ENCODE measurements at regions not wholly inside any gene's neighbourhood (a gene's known extent, or its start where the extent isn't known, plus 50 kb on each side); places are given as distances from the start of the nearest gene placed in this dataset.
"Not testable (repeated sequence)": the region's sequence is repeated elsewhere in the genome, so short reads cannot be mapped to it uniquely, and the experiment has no call there.

DNA sequence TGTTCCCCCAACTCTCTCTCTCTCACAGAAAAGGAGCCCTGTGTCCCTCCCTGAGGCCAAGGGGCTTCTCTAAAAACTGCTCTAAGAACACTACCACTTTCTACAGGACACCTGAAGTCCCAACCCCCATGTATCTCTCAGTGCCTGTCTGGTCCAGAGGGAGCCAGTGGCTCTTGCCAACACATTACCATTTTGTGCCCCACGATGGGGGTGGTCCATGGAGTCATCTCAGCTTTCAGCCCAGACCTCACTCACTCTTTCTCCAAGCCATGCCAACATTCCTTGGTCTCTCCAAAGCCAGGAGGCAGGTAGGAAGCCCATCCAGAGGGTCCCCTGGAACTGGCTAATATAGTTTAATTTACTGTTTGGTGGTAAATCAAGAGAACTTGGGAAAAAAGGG lies 962.1 kb upstream of the DEFB115 start:
- intact Hi-C loops (cut with micrococcal nuclease), result not testable (repeated sequence)

- intact Hi-C loops (cut with micrococcal nuclease), result not testable (repeated sequence)
Measured at GRCh38 chr20:30295967-30296366, 961.5 kb upstream of the DEFB115 start.

DNA sequence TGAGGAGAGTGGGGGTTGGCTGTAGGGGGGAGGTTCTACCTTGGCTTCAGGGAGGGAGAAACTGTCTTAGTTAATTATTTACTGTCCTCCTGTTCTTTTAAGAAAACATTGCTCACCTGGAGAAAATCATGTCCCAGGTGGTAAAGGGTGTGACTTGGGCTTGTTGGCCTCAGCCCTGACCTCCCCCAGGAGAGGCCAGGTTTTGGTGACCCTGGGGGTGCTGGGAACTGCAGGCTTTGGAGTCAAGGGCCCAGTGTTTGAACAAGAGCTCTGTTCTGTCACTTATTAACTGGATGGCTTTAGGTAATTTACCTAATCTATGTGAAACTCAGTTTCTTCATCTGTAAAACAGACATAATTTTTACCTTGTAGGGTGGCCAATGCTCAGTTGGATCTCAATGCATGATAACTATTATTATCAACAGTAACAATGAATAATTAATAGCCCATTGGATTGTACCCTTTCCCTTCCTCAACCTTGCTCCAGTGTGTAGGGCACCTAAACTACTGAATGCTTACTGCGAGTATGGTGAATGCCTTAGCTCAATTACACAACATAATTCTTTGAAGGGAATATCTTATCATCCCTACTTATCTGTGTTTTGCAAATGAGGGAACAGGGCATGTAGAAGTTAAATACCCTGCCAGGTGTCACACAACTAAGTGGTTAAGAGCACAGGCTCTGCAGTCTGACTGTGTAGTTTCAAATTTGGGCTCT lies 959.4 kb upstream of the DEFB115 start:
- intact Hi-C loops (cut with micrococcal nuclease), result not testable (repeated sequence)

- intact Hi-C loops (cut with micrococcal nuclease), result not testable (repeated sequence)
Measured at GRCh38 chr20:30300220-30300642, 957.2 kb upstream of the DEFB115 start.

- intact Hi-C loops (cut with micrococcal nuclease), result not testable (repeated sequence)
Measured at GRCh38 chr20:30302786-30303185, 954.7 kb upstream of the DEFB115 start.

DNA sequence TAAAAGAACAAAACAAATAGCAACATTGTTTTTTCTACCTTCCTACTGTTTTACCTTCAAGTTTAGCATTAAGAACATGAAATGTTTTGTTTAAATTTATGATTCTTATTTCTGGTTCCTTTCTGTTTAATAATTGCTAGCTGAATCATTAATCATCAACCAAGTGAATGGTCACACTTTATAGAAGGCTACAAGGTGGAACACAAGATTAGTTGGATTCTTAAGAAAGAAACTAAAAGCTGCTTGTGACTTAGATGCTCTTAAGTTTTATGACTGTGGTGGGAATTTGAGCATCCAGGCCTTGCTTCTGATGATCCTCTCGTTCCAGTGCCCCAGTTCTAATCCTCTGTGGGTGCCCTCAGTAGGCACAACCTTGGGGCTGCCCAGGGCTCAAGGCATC lies 947.5 kb upstream of the DEFB115 start:
- intact Hi-C loops (cut with micrococcal nuclease), result not testable (repeated sequence)

GRCh38 chr20:30310385-30310784 lies 947.1 kb upstream of the DEFB115 start:
- intact Hi-C loops (cut with micrococcal nuclease), result not testable (repeated sequence)

GRCh38 chr20:30312220-30312619 lies 945.2 kb upstream of the DEFB115 start:
- intact Hi-C loops (cut with micrococcal nuclease), result not testable (repeated sequence)

DNA sequence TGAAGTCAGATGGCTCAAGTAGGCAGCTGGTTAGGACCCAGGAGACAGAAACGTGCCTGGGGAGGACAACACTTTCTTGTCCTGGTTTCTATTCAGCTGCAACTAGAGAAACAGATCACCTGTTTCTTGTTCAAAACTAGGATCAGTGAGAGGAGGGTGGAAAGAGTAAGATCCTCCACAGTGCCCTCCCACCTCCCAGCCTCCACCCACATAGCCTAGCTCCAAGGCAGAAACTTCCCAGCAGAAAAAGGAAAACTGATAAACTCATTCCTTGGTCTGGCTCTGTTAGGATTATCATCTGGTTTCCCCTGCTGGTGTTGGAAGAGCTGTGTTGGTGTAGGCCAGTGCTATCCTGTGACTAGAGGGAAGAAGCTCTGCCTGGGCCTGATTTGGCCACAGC lies 943.8 kb upstream of the DEFB115 start:
- intact Hi-C loops (cut with micrococcal nuclease), result not testable (repeated sequence)

DNA sequence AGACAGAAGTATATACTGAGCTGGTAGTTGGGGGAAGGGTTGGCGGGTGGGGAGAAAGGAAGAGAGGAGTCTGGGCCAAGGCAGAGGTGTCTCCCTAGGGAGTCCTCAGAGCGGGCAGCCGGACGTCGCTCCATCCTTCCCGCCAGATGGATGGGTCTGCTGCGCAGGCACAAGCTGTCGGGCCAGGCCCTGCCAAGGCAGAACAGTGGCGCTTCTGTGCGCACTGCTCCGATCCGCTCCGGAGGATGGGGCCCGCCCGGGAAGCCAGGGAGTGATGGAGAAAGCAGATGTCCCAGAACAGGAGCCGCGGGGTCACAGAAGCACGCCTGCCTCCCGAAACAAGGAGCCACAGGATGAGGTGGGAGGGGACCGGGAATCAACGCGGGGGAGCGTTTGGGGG lies 941.4 kb upstream of the DEFB115 start:
- intact Hi-C loops (cut with micrococcal nuclease), result not testable (repeated sequence)

DNA sequence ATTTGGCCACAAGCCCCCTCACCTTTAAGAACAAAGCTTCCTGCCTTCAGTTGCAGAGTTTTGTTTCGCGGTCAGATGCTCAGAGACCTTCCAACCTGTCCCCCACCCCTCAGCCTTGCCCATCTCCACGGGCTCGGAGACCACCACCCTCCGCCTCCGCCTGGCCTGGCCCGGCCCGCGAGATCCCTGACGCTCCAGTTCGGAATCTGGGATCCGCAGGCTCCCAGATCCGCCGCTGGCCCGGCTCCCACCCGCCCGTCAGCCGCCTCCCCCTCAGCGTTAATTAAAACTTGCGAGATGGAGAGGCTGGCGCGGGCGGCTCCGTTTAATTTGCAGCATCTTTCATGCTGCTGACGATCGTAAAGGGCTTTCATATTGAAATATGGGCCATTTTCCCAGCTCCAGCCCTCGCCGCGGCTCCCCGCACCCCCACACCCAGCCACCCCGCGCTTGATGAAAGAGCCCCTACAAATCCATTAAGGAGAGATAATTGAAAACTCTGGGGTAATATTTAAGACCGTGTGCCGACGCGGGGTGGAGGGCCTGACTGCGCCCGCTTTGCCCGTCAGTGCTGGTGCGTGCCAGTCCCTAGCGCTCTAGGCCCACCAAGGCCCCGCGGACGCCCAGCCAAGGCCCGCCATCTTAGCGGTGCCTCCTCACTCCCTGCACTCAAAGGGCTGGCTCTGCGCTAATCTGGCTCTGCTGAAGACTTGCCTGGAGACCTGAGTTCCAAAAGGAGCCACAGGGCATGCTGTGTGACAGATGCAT lies 940.7 kb upstream of the DEFB115 start:
- intact Hi-C loops (cut with micrococcal nuclease), result not testable (repeated sequence)

GRCh38 chr20:30333744-30334143 lies 923.7 kb upstream of the DEFB115 start:
- intact Hi-C loops (cut with micrococcal nuclease), result not testable (repeated sequence)

- intact Hi-C loops (cut with micrococcal nuclease), result not testable (repeated sequence)
Measured at GRCh38 chr20:30337556-30337955, 919.9 kb upstream of the DEFB115 start.

DNA sequence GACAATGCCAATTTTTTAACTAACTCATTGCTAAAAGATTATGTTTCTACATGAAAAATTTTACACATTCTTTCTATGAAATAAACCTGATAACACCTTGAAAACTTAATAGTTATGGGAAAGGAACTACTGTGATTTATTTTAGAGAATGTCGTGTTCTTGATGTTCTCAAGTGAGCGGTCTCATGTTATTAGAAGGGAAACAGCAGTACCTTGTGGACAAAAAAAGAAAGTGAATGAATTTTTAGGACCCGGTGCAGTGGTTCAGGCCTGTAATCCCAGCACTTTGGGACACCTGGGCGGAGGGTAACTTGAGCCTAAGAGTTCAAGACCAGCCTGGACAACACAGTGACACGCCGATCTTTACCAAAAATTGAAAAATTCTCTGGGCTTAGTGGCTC lies 908.5 kb upstream of the DEFB115 start:
- intact Hi-C loops (cut with micrococcal nuclease), result not testable (repeated sequence)

DNA sequence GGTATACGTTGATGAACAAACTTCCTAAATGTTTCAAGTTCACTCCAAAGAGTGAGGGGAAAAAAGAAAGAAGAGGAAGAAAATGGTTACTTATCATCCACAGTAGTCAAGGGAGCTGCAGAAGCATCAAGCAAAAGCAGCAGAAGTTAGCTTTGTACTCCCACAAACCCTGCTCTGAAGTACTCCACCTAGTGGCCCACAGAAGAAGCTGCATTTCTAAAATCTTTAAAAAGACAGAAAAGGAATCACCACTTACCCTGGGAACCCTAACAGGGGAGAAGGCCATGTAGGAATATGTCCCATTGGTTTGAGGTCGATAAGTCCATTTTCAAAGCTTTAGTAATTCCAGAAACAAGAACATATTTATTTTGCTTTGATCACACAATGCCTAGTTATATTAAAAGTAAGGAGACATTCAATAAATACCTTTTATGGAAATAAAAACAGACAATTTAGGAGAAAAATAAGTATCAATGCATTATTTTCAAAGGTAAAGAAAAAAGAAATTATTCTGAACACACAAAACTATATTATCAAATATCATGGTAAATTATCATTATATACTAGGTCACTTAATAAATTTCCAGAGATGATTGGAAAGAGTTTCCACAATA lies 900.5 kb upstream of the DEFB115 start:
- intact Hi-C loops (cut with micrococcal nuclease), result not testable (repeated sequence)

- intact Hi-C loops (cut with micrococcal nuclease), result not testable (repeated sequence)
Measured at GRCh38 chr20:30361756-30362155, 895.7 kb upstream of the DEFB115 start.

DNA sequence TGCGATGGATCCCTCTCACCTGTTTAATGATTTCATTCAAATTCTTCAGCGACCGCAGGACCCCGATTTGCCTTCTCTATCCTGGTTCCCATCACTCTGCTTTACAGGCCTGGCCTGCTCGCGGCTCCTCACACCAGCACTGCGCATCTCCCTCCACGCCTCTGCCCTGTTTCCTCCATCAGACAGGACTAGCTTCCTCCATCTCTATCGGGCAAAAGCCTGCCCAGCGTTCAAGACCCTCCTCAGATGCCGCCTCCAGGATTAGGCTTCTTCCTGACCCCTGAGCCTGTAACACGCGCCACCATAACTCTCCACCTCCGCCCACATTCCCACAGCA lies 881.1 kb upstream of the DEFB115 start:
- intact Hi-C loops (cut with micrococcal nuclease), result loop anchor here (1.0 to 5.0 kb wide), 2 partner anchors 92 to 1774 kb away; no protein-coding TSS in a partner anchor

- intact Hi-C loops (cut with micrococcal nuclease), result loop anchor here (1.0 to 5.0 kb wide), 2 partner anchors 93 to 1775 kb away; no protein-coding TSS in a partner anchor
Measured at GRCh38 chr20:30376767-30377658, 880.5 kb upstream of the DEFB115 start.

DNA sequence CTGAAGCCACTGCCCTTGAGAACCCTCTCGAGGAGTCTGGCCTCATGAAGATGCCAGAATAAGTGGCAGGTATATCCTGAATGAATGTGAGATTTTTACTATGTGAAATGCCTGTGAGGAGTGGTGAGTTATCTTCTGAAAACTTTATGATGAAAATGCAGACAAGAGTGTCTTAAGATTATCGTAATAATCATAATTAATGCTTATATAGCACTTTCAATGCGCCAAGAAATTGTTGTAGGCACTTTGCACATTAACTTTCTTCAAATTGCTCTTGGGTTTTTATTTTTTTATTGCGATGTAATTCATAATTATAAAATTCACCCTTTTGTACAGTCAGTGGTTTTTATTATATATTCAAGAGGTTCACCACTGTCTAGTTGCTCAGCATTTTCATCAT lies 879.1 kb upstream of the DEFB115 start:
- intact Hi-C loops (cut with micrococcal nuclease), result loop anchor here (5.0 kb wide), 1 partner anchor 1776 kb away; no protein-coding TSS in a partner anchor

DNA sequence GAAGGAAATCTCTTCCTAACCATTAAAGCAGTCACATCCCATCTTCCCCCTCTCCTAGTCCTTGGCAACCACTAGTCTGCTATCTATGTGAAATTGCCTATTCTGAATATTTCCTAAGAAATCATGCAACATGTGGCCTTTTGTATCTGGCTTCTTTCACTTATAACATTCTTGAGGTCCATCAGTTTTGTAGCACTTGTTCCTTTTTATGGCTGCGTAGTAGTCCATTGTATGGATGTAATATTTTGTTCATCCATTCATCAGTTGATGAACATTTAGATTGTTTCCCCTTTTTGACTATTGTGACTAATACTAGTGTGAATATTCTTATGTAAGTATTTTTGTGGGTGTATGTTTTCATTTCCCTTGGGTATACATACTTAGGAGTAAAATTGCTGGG lies 878.7 kb upstream of the DEFB115 start:
- intact Hi-C loops (cut with micrococcal nuclease), result loop anchor here (5.0 kb wide), 1 partner anchor 1776 kb away; no protein-coding TSS in a partner anchor

DNA sequence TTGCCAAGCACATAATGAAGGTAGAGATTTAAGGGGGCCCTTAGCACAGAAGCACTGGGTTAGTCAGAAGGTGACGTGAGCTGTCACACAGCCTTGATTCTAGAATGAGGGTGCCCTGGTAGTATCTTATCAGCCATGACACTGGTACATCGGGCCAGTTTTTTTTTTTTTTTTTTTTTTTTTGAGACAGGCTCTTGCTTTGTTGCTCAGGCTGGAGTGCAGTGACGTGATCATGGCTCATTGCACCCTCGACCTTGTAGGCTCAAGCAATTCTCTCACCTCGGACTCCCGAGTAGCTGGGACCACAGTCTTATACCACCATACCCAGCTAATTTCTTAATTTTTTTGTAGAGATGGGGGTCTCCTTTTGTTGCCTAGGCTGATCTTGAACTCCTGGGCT lies 872.6 kb upstream of the DEFB115 start:
- intact Hi-C loops (cut with micrococcal nuclease), result not testable (repeated sequence)

All from T-helper 1 cell treated with Interleukin-12 subunit alpha and Interleukin-12 subunit beta and Interleukin-4 antibody, amounts not matched to agents 30 ng/mL and 1 ng/mL, for 36 hours (primary cell).